ENCODE measurements at regions not wholly inside any gene's neighbourhood (a gene's known extent, or its start where the extent isn't known, plus 50 kb on each side); places are given as distances from the start of the nearest gene placed in this dataset.
A peak's percentile ranks its signal among the peaks of the same experiment; 100 is the strongest.

- no peak for DNase-seq
- H3K27ac Mint-ChIP-seq (ENCODE audit: unreplicated experiment): no peak overlapping the region
- TF ChIP-seq, protein P1, sequence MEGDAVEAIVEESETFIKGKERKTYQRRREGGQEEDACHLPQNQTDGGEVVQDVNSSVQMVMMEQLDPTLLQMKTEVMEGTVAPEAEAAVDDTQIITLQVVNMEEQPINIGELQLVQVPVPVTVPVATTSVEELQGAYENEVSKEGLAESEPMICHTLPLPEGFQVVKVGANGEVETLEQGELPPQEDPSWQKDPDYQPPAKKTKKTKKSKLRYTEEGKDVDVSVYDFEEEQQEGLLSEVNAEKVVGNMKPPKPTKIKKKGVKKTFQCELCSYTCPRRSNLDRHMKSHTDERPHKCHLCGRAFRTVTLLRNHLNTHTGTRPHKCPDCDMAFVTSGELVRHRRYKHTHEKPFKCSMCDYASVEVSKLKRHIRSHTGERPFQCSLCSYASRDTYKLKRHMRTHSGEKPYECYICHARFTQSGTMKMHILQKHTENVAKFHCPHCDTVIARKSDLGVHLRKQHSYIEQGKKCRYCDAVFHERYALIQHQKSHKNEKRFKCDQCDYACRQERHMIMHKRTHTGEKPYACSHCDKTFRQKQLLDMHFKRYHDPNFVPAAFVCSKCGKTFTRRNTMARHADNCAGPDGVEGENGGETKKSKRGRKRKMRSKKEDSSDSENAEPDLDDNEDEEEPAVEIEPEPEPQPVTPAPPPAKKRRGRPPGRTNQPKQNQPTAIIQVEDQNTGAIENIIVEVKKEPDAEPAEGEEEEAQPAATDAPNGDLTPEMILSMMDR (IDR thresholded peaks at IDR 0.05; ENCODE audit: unreplicated experiment): no peak
- peaks cover 5% of the 10 kb centered on the region for H3K9me3 Mint-ChIP-seq (ENCODE audit: low read depth, unreplicated experiment)
- CTCF ChIA-PET: interaction anchor here (0.7 kb wide), 1 partner anchor 545 kb away, joined by 3 read pairs; no protein-coding TSS in a partner anchor
- H3K36me3 Mint-ChIP-seq (ENCODE audit: insufficient read depth, unreplicated experiment): no peaks in the 10 kb centered on the region
- peaks cover 7% of the 10 kb centered on the region for H3K4me1 Mint-ChIP-seq (ENCODE audit: low read depth, unreplicated experiment)
- H3K27me3 Mint-ChIP-seq (ENCODE audit: unreplicated experiment): no peaks in the 10 kb centered on the region
- no peak overlapping the region for H3K4me3 Mint-ChIP-seq (ENCODE audit: low read depth, unreplicated experiment)
- BruUV-seq (replicated peaks): no TSS peak
- intact Hi-C loops (cut with micrococcal nuclease; ENCODE audit: unreplicated experiment): no loop called here
Observed at GRCh38 chr5:88470745-88471144, 202.1 kb upstream of the TMEM161B start.

DNA sequence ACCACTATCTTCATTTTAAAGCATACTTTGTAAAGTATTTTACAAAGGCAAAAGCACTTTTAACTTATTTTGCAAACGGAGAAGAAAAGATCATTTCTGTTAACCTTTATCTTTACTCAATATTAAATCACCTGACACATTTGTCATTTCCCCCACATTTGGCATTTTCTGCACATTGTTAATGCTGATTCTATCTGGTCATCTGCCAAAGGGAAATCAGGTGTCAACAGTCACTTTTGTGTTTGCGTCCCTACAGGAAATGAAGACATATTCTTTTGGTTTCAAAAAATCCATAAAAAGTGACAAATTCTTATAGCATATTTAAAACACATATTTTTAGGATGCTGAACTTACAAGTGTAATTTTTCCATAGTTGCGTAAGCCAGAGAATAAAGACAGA, 191.3 kb upstream of the TMEM161B start:
- CTCF ChIA-PET: no interaction called here
- no peak for DNase-seq
- Mint-ChIP-seq H3K27me3 (ENCODE audit: unreplicated experiment) (no peaks in the 10 kb centered on the region), H3K4me1 (ENCODE audit: low read depth, unreplicated experiment) (no peaks in the 10 kb centered on the region), H3K27ac (ENCODE audit: unreplicated experiment) (no peak overlapping the region), H3K9me3 (ENCODE audit: low read depth, unreplicated experiment) (no peaks in the 10 kb centered on the region), H3K36me3 (ENCODE audit: insufficient read depth, unreplicated experiment) (no peaks in the 10 kb centered on the region), H3K4me3 (ENCODE audit: low read depth, unreplicated experiment) (no peak overlapping the region)
- BruUV-seq (replicated peaks): no TSS peak
- TF ChIP-seq, protein P1 (IDR thresholded peaks at IDR 0.05; ENCODE audit: unreplicated experiment): no peak
- intact Hi-C loops (cut with micrococcal nuclease; ENCODE audit: unreplicated experiment): no loop called here

DNA sequence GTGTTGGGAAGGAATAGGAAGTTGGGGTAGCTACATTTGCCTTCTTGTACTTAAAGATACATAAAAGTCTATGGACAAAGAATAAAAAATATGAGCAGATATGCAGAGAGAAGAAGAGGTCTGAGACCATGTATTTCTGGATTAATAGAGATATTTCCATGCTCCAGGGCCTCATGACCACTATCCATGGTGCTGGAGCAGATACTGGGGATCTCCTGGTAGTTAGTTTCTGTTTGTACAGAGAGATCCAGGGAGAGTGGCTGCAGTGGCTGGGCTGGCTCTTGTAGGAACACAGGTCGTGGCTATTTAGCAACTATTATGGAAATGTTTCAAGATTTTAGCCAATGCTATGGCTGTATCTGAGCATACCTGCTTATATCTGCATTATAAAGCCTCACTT, 184.2 kb upstream of the TMEM161B start:
- Mint-ChIP-seq H3K4me3 (ENCODE audit: low read depth, unreplicated experiment) (no peak overlapping the region), H3K27ac (ENCODE audit: unreplicated experiment) (no peak overlapping the region), H3K36me3 (ENCODE audit: insufficient read depth, unreplicated experiment) (no peaks in the 10 kb centered on the region), H3K4me1 (ENCODE audit: low read depth, unreplicated experiment) (no peaks in the 10 kb centered on the region), H3K27me3 (ENCODE audit: unreplicated experiment) (no peaks in the 10 kb centered on the region), H3K9me3 (ENCODE audit: low read depth, unreplicated experiment) (no peaks in the 10 kb centered on the region)
- BruUV-seq (replicated peaks): no TSS peak
- intact Hi-C loops (cut with micrococcal nuclease; ENCODE audit: unreplicated experiment): no loop called here
- CTCF ChIA-PET: no interaction called here
- peak; percentile 17 for DNase-seq
- TF ChIP-seq, protein P1 (IDR thresholded peaks at IDR 0.05; ENCODE audit: unreplicated experiment): no peak

GRCh38 chr5:88450239-88450638, 181.6 kb upstream of the TMEM161B start:
- intact Hi-C loops (cut with micrococcal nuclease; ENCODE audit: unreplicated experiment): no loop called here
- H3K9me3 Mint-ChIP-seq (ENCODE audit: low read depth, unreplicated experiment): no peaks in the 10 kb centered on the region
- no peaks in the 10 kb centered on the region for H3K36me3 Mint-ChIP-seq (ENCODE audit: insufficient read depth, unreplicated experiment)
- H3K27ac Mint-ChIP-seq (ENCODE audit: unreplicated experiment): no peak overlapping the region
- no peak overlapping the region for H3K4me3 Mint-ChIP-seq (ENCODE audit: low read depth, unreplicated experiment)
- no peaks in the 10 kb centered on the region for H3K27me3 Mint-ChIP-seq (ENCODE audit: unreplicated experiment)
- BruUV-seq (replicated peaks): no TSS peak
- CTCF ChIA-PET: no interaction called here
- TF ChIP-seq, protein P1 (IDR thresholded peaks at IDR 0.05; ENCODE audit: unreplicated experiment): no peak
- no peaks in the 10 kb centered on the region for H3K4me1 Mint-ChIP-seq (ENCODE audit: low read depth, unreplicated experiment)
- no peak for DNase-seq
